HG03280 (cell line): ENCODE measurements at regions not wholly inside any gene's neighbourhood (a gene's known extent, or its start where the extent isn't known, plus 50 kb on each side); places are given as distances from the start of the nearest gene placed in this dataset.

ENCODE experiments used
- ATAC-seq: cut with Tn5 transposase; IDR thresholded peaks from one replicate; pipeline ENCODE4 v1.9.1; 2021; ENCODE audit warnings: mild to moderate bottlenecking, moderate library complexity; ENCODE audit not compliant: unreplicated experiment

DNA sequence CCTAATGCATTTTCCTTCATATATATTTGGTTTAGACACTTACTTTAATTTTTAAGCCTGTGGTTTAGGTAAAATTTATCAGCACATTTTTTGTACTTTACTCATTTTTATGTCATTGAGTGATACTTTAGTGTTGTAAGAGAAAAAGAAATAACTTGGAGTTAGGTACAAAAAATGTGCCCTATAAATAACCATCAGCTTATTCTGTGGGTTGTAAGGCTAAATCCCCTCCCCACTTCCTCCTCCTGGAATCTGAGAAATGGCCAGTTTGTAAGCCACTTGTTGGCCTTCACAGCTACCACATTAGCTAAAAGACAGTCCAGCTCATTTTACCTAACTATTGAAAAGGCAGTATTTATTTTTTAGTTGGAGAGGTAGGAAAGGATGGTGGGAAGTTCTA lies 576.3 kb downstream of the PKHD1 start:
- no peak for ATAC-seq

DNA sequence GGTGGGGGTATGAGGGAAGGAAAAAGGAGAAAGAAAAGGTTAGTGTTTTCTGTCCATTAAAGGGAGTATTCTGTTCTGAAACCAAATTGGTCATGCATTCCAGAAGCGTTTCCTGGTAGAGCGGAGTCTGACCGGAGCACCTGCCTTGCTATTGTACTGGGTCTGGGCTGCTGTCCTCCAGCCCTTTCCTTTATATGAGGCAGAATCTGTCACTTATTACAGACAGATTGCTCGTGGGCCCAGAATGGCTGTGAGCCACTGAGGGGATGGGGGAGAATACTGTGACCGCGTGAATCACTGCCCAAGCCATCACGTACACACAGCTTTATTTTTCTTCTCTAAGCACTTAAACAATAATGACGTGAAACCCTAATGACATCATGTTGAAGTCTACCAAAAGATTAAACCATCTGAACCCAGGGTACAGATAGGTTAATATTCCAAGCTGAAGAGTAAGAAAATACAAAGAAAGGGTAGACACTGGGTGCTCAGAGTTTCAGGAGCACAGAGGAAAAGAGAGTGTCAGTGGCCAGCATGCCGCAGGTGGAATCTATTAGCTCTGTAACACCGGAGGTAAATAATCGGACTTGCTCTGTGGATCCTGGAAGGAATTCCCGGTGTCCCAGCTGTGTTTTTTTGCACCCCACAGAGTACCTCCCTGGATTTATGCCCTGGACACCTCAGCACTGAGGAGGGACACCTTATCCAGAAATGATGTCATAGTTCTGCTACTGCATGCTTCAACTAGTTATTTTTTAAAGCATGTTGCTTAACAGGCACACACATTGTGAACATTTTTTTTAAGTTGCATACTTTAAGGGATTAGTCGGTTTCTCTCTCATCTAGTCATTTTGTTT lies 573.3 kb downstream of the PKHD1 start:
- no peak for ATAC-seq

DNA sequence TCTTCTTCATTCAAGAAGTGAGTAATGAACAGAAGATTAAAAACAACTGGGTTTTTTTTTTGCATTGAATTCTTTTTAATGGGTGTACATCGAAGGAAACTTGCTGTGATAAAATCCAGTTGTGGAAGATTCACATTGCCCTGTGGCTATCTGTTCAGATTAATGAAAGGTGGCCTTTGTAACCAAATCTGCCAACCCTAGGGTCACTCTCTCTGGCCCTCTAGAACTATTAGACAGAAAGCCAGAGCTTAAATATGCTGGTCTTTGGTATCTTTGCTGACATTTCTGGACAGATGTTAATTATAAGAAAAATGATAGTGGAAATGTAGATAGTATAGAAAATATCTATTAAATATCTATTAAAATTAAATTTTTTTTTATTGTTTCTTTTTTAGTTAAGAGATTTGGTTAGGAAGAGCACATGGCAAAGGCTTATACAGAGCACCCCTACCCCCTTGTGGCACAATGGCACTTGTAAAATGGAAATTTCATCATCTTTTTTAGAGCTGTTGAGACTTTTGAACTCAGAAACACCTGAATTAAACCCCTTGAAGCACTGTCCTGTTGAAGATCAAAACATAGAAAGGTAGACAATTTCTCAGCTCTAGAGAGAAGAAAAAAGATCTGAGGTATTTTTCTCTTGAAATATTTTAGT lies 572.5 kb downstream of the PKHD1 start:
- no peak for ATAC-seq

DNA sequence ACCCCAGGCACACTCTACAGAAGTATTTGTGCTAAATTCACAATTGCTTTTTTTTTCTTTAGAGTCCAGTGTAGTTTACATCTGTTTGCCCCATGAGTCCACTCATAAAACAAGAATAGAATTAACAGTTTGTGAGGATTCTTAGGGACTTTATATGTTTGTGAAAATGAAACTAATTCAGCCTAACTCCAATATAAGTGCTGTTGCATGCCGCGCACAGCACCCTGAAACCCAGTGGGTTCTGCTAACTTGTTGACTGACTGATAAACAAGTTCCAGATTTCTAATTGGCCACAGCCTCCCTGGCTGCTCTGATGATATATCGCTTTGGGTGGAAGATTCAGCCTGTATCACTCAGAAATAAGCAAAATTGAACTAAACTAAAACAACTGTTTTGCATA lies 561.4 kb downstream of the PKHD1 start:
- no peak for ATAC-seq

DNA sequence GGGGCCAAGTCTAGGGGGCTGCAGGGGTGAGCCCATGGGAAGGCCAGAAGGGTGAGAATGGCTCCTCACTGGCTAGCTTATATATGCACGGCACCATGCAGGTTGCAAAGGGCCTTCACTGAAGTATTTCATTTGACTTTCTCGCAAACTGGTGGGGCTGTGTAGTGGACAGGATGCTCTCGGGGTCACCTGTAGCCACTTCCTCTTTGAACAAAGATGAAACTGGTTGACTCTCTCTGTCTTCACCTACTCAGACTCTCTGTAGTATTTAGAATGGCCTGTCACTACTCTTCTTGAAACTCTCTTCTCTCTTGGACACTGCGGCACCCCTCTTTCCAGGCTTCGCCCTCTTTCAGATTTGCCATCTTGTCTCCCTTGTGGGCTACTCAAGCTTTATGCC lies 560.5 kb downstream of the PKHD1 start:
- ATAC-seq: no peak

DNA sequence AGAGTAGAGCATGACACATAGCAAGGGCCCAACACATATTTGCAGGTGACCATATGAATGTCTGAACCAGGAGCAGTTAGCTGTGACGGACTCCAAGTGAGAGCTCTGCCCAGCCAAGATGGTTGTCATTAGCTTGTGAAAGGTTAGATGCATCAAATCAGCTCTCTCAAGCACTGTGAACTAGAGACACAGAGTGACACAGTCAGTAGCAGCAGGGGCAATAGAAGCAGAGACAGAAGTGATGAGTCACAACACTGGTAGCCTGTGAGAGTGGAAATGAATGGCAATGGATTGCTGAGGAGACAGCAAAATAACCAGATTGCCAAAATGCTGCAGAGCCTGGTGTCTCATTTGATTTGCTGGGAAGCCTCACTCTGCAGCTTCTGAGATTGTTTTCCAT lies 558.9 kb downstream of the PKHD1 start:
- ATAC-seq: no peak

DNA sequence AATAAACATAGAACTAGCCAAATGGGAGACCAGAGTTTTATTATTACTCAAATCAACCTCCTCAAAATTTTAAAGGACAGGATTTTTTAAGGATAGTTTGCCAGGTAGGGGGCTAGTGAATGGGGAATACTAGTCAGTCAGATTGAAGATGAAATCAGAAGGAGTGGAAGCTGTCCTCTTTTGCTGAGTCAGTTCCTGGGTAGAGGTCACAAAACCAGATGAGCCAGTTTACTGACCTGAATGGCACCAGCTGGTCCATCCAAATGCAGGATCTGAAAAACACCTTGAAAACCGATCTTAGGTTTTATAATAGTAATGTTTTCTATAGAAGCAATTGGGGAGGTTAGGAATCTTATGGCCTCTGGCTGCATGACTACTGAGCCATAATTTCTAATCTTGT lies 558.2 kb downstream of the PKHD1 start:
- no peak for ATAC-seq

DNA sequence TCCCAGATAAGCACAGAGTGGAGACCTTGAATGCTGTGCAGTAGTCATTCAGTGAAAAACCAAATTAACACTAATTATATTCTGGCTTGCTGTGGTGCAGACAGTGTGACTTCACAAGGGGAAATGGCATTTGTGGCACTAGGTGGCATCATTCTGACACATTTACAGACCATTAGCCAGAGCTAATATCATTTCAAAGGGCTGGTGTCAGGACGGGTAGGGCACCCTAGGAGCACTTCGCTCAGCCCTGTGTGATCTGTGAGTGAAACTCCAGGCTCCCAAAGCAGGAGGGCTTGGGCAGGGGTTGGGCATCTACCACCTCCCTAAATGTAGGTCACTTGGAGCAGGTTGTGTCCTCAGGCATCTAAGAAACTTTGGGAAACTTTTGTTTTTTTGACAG lies 555.8 kb downstream of the PKHD1 start:
- ATAC-seq: no peak

DNA sequence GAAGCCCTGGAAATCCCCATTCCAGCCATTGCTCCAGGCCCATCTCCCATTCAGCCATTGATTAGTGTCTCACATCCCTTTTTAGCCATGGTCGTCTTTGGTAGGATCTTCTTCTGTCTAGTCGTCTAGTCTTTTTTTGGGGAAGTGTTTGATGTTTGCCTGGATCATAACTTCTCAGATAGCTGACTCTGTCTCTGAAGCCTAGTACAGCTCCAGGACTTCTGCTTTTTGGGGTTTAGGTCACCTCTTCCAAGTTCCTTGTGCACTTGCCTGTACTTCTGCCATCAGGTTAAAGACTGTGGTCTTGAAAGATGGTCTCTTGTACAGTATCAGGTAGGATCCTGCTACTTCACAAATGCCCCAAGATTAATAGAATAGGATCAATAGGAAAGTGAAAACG lies 553.5 kb downstream of the PKHD1 start:
- ATAC-seq: no peak

DNA sequence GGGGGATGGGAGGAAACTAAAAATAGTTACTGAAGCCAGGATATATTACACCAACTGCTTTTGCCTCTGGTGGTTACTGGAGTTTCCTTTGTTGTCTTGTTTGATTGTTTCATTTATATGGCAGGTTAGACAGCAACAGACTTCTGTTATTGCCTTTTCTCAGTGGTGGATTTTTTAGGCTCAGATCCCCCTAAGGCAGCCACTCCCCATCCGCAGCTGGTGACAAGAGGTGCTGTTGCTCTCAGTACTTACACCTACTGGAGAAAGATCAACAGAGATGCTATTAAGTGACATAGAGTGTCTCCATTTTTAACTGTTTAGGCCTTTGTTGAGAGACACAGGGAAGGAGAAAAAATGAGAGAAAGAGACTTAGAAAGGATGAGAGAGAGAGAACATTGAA lies 552.1 kb downstream of the PKHD1 start:
- ATAC-seq: no peak

DNA sequence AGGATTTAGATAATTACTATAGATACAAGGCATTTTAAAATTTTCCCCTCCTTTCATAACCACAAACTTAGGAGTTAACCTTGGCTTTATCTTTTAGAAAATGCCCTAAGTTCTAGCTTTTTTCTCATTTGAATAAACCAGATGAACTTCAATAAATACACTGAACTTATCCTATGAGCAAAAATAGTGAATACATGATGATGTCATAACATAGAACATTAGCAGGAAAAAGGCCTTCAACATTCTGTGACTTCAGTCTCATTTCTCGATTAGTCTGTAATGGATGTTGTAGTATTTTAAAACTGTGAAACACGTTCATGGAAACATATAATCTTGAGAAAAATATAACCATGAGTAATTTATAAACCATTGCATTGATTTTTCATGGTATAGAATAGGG lies 550.7 kb downstream of the PKHD1 start:
- ATAC-seq: no peak

DNA sequence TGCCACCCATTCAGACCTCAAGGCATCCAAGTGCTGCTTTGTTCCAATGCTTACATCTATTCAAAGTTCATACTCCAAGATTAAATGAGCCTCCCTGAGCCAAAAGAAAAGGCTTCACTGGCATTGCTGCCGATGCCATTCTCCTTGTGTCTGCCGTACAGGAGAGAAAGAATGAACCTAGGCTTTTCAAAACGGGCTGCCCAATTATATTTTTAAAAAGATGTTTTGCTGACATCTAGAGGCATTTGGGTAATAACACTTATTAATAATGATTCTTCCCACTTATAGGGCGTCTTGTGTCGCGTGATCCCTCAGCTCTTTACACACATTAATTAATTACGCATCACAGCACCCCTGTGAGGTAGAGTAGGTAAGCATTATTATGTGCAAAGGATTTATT lies 545.6 kb downstream of the PKHD1 start:
- no peak for ATAC-seq

DNA sequence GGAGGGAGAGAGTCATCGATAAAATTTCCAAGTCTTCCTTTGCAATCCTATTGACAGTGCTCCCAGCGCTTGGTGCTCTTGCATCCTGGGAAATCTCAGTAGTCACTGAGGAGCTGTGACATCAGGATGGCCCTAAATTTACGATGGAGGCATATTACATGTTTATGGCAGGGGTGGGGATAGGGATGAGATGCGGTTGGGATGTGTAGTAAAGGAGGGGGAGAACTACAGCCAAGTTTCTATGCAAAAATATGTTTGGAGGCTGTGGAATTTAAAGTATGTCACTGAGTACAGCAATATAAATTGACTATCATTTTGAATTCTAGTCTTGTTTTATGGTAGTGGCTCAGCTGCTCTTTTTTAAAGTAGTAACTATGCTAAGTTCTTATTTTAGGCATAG lies 544.9 kb downstream of the PKHD1 start:
- ATAC-seq: no peak

DNA sequence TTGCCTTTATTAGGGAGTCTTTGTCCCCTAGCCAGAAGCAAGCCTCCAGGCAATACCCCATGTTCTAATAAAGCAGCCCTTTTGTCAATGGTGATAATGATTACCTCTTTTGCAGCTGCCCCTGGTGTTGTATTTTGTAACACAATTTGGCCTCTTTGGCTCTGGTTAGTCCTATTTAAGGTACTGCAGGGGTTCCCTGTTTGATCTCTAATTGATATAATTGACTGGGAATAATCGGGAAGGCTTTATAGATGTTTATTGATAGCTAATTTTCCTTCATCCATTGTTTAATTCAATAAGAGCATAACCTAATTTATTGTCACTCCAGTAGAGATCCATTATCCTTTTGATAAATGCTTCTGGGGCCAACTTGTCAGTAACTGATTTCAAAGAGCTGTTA lies 537.2 kb downstream of the PKHD1 start:
- no peak for ATAC-seq

DNA sequence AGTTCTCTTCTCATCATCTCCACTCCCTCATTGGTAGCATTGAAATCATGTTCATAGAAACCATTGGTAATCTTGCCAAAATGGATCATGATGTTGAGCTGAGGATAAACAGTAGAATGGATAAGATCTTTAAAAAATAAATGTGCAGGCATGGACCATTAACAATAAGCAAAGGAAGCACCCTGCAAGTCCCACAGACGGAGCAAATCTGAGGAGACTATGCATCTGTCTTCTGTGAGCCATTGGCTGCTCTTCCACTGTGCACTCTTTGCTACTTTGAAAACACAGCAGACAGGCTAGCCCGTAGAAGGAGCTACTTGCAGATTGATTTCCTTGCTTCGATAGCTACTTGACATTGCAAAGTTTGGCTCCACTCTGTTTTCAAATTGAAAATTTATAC lies 535.0 kb downstream of the PKHD1 start:
- ATAC-seq: no peak

DNA sequence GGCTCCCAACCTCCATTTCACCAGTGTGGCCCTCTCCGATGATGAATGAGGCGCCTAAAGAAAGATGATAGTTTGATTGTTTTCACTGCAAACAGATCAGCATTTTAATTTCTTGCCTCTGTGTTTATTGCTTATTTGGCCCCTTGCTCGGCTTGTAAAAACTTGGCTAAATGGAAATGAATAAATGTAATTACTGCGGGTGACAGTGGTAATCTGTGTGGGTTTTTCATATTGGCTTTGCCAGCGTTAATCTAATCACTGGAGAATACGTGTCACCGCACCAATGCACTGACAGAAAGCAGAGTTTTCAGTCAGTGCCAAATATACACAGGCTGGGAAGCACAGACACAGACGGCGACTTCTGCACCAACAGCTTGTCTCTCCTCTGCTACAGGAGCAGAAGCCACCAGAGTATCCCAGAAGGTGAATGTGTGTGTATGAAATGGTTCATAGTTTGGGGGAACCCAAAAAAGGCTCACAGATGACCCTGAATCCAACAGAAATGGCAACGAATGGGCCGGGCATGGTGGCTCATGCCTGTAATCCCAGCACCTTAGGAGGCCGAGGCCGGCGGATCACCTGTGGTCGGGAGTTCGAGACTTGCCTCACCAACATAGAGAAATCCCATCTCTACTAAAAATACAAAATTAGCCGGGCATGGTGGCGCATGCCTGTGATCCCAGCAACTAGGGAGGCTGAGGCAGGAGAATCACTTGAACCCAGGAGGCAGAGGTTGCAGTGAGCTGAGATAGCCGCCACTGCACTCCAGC lies 534.0 kb downstream of the PKHD1 start:
- no peak for ATAC-seq

DNA sequence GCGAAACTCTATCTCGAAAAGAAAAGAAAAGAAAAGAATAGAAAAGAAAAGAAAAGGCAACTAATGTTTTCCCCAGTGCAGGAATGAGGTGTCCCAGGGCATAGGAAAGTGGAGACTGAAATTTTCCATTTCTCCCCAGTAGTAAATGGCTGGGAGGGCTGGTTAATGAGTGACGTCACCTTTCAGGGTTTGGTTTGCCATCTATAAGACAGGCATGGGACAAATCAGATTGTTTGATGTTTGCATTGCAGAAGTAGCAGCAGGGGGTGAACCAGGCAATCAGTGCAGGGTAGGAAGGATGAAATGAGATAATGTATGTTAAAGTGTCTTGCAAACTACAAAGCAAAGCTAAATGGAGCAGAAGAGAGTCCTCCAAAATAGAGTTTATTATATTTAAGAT lies 533.4 kb downstream of the PKHD1 start:
- no peak for ATAC-seq

DNA sequence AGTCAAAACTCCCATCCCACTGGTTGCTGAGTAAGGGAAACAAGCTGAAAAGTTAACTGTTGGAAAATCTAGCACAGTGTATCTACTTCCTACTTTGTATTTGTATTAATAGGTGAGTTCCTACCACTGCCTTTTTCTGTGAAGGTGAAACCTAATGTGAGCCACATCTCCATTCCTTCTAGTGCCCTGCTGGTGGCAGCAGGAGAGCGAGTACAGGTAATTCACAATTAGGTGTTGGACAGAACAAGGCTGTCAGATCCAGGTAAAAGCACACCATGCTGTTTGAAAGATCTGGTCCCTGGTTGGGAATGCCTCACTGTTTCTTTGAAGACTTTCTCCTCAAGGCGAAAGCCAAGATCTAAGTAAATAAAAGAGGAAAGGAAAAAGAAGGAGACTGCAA lies 528.4 kb downstream of the PKHD1 start:
- ATAC-seq: no peak

DNA sequence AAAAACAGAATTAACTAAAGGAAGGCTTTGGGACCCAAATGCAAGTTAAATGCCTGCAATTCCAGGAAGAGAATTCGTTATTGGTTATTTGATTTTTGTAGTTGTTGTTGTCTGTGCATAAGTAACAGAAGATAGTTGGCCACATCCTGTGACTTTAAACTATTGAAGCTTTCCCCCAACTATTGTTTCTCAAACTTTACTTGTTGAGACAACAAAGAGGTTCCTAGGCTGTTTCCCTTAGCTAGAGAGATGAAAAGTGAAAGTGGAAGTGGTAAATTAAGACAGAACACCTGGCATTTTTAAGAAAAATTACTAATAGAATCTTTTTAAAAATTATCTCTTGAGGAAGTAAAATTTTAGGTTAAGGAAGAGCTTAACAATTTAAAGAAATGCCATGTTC lies 525.2 kb downstream of the PKHD1 start:
- peak; percentile 78 for ATAC-seq
